Colonic mucosa (tissue), 4 donors: ENCODE measurements at regions not wholly inside any gene's neighbourhood (a gene's known extent, or its start where the extent isn't known, plus 50 kb on each side); places are given as distances from the start of the nearest gene placed in this dataset.

ENCODE experiments used
- DNase-seq: peaks from one replicate; pipeline ENCODE4 v3.0.0-alpha.2; 2020
- H3K27ac ChIP-seq: fragments of 200-600 bp; one replicate; pipeline ENCODE4 v1.8.0; 2021
- H3K27me3 ChIP-seq: fragments of 200-600 bp; one replicate; pipeline ENCODE4 v1.8.0; 2021
- H3K36me3 ChIP-seq: fragments of 200-600 bp; one replicate; pipeline ENCODE4 v1.8.0; 2021
- H3K4me1 ChIP-seq: fragments of 200-600 bp; one replicate; pipeline ENCODE4 v1.8.0; 2021; ENCODE audit warnings: mild to moderate bottlenecking
- H3K4me3 ChIP-seq: fragments of 200-600 bp; one replicate; pipeline ENCODE4 v1.8.0; 2021
- H3K9ac ChIP-seq, 2 donors: one replicate each; pipeline ENCODE4 v1.7.0; 2013; ENCODE audit warnings: control low read depth in 2 of 2, low read depth in 2 of 2, low read length in 2 of 2
- H3K9me3 ChIP-seq: fragments of 200-600 bp; one replicate; pipeline ENCODE4 v1.8.0; 2021
- CTCF ChIP-seq: fragments of 200-600 bp; IDR thresholded peaks from one replicate; pipeline ENCODE4 v1.8.0; 2022; ENCODE audit warnings: antibody characterized with exemption, mild to moderate bottlenecking
- intact Hi-C: fragments of 100-400 bp; cut with DNase I; formaldehyde crosslinking; loops from one replicate; pipeline ENCODE4 v1.14.1; 2022
- donor health status: healthy.
- donor health status: DM: no; HTN: no; CAD: no.
- donor health status: DM: no; HTN: no; CAD: no.

- intact Hi-C loops: no loop called here
- Histone ChIP-seq H3K27ac (no peak overlapping the region), H3K9ac (no peak overlapping the region), H3K9me3 (no peaks in the 10 kb centered on the region), H3K4me1 (no peaks in the 10 kb centered on the region), H3K4me3 (no peak overlapping the region), H3K36me3 (no peaks in the 10 kb centered on the region), H3K27me3 (no peaks in the 10 kb centered on the region)
- TF ChIP-seq CTCF: no peak
- no peak for DNase-seq
Observed at GRCh38 chr11:128190312-128190711, 397.0 kb downstream of the ETS1 start.

- intact Hi-C loops: no loop called here
- Histone ChIP-seq H3K9ac (no peak overlapping the region), H3K4me1 (no peaks in the 10 kb centered on the region), H3K9me3 (no peaks in the 10 kb centered on the region), H3K4me3 (no peak overlapping the region), H3K36me3 (no peaks in the 10 kb centered on the region), H3K27me3 (no peaks in the 10 kb centered on the region), H3K27ac (no peak overlapping the region)
- TF ChIP-seq CTCF: no peak
- no peak for DNase-seq
Observed at GRCh38 chr11:128189823-128190222, 397.5 kb downstream of the ETS1 start.

DNA sequence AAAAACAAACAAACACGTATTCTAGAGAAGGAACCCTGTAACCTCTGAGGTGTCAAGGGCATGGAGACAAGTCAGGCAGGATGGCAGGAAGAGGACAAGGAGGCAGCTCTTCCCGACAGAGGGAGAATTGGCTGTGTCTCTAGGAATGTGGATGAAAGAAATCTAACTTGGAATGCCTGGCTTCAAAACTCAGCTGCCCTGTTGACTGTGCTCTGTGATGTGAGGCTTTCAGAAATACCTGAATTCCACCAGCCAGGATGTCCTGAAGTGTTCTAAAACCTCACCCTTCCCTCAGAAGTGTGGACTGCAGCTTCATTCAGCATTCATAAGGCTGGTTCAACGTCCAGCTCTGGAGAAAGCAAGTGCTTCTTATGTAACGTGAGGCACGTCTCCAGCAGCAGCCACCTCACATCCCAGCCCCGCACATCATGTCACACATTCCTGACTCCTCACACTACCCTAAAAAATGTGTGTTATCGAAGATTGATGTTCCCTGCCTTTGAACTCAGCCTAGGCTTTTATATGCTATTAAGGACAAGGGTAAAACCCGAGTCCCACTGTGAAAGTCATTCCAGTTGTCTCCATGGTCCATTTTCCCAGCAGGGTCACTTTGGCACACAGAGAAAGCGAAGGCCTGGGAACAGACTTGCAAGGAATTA, 398.9 kb downstream of the ETS1 start:
- Histone ChIP-seq H3K27ac (no peak overlapping the region), H3K9ac (no peak overlapping the region), H3K9me3 (no peaks in the 10 kb centered on the region), H3K27me3 (no peaks in the 10 kb centered on the region), H3K36me3 (no peaks in the 10 kb centered on the region), H3K4me1 (no peaks in the 10 kb centered on the region), H3K4me3 (no peak overlapping the region)
- intact Hi-C loops: no loop called here
- TF ChIP-seq CTCF: no peak
- no peak for DNase-seq

DNA sequence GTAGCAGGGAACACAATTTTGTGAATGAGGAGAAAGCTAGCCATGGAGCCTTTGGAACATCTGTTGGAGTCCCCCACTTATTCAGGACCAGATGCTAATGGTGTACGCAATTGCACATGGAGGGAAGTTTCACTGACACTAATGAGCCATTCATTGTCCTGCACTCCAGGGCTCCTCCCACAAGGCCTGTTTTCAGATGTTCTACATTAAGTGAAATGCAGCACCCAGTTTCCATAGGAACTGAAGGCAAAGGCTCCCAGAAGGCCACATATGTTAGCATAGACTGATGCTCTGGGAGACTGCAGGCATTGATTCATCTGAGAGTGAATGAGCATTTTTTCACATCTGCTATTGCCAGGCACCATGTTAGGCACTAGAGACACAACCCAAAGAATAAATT, 399.5 kb downstream of the ETS1 start:
- H3K27ac ChIP-seq: no peak overlapping the region
- no peak overlapping the region for H3K4me3 ChIP-seq
- intact Hi-C loops: no loop called here
- no peak for TF ChIP-seq CTCF
- no peak overlapping the region for H3K9ac ChIP-seq
- H3K36me3 ChIP-seq: no peaks in the 10 kb centered on the region
- no peak for DNase-seq
- H3K27me3 ChIP-seq: no peaks in the 10 kb centered on the region
- H3K9me3 ChIP-seq: no peaks in the 10 kb centered on the region
- H3K4me1 ChIP-seq: no peaks in the 10 kb centered on the region

DNA sequence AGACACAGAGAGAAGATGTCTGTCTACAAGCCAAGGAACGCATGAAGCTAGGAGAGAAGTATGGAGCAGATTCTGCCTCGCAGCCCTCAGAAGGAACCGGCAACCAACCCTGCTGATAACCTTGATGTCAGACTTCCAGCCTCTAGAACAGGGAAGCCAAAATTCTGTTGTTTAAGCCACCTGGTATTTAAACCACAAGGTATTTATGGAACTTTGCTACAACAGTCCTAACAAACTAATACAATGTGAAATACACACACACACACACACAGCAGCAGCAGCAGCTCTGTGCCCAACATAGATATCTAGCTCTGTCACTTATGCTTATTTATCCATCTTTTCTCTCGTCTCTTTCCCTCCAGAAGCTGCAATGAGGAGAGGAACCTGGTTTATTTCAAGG, 400.0 kb downstream of the ETS1 start:
- no peak for TF ChIP-seq CTCF
- Histone ChIP-seq H3K36me3 (no peaks in the 10 kb centered on the region), H3K9me3 (no peaks in the 10 kb centered on the region), H3K9ac (no peak overlapping the region), H3K27me3 (no peaks in the 10 kb centered on the region), H3K27ac (no peak overlapping the region), H3K4me1 (no peaks in the 10 kb centered on the region), H3K4me3 (no peak overlapping the region)
- intact Hi-C loops: no loop called here
- no peak for DNase-seq
